PFSK-1 (cell line): ENCODE measurements at regions not wholly inside any gene's neighbourhood (a gene's known extent, or its start where the extent isn't known, plus 50 kb on each side); places are given as distances from the start of the nearest gene placed in this dataset.

Source experiments
- POLR2AphosphoS5 ChIP-seq: IDR thresholded peaks from 2 replicates; pipeline ENCODE4 v1.6.1; 2012; ENCODE audit warnings: low read depth, mild to moderate bottlenecking, control low read depth, low read length, moderate library complexity
- REST ChIP-seq, 2 experiments: IDR thresholded peaks; 2 replicates each; pipeline versions ENCODE4 v1.6.1 to v1.8.0; 2011 to 2012; ENCODE audit warnings: low read depth in 2 of 2, low read length in 2 of 2, control low read depth in 1 of 2, inconsistent platforms in 1 of 2, mild to moderate bottlenecking in 1 of 2, moderate library complexity in 1 of 2; ENCODE audit not compliant: insufficient read depth in 1 of 2

- TF ChIP-seq POLR2AphosphoS5 (no peak), REST (IDR thresholded peaks at IDR 0.05; ENCODE audit: insufficient read depth in 1 of 2, low read depth in 2 of 2, low read length in 2 of 2) (no peak)
Observed at GRCh38 chr5:90325093-90325492, 84.5 kb downstream of the CETN3 start.
